ENCODE measurements at regions not wholly inside any gene's neighbourhood (a gene's known extent, or its start where the extent isn't known, plus 50 kb on each side); places are given as distances from the start of the nearest gene placed in this dataset.

DNA sequence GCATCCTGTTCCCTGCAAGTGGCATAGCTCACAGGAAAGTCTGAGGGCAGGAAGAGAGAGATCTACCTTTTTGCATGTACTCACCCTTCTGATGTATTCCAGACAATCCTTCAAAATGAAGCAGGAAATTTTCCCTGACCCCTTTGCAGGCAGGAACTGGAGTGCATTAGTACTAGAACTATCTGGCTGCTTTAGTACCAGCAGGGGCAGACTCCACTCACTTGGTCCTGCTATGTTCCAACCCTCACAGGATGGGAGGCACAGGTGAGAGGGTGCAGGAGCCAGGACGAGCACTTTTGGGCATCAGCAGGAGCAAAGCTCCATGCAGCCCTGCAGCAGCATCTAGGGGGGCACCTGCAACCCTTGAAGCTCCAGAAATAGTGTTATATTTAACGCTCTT is 116.3 kb upstream of the IGF1 start:
- ChIA-PET POLR2A (no interaction called here), CTCF (no interaction called here)
- no peak overlapping the region for H3K4me3 ChIP-seq (ENCODE audit: low read depth in 2 of 2, low read length in 2 of 2)
- H3K9me3 ChIP-seq (ENCODE audit: control insufficient read depth, insufficient read depth, low read depth, low read length), result no peaks in the 10 kb centered on the region
- no peaks in the 10 kb centered on the region for H3K27me3 ChIP-seq (ENCODE audit: control insufficient read depth, insufficient read depth, low read length)
- TF ChIP-seq, protein P1, sequence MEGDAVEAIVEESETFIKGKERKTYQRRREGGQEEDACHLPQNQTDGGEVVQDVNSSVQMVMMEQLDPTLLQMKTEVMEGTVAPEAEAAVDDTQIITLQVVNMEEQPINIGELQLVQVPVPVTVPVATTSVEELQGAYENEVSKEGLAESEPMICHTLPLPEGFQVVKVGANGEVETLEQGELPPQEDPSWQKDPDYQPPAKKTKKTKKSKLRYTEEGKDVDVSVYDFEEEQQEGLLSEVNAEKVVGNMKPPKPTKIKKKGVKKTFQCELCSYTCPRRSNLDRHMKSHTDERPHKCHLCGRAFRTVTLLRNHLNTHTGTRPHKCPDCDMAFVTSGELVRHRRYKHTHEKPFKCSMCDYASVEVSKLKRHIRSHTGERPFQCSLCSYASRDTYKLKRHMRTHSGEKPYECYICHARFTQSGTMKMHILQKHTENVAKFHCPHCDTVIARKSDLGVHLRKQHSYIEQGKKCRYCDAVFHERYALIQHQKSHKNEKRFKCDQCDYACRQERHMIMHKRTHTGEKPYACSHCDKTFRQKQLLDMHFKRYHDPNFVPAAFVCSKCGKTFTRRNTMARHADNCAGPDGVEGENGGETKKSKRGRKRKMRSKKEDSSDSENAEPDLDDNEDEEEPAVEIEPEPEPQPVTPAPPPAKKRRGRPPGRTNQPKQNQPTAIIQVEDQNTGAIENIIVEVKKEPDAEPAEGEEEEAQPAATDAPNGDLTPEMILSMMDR (IDR thresholded peaks at IDR 0.05), result no peak
- in situ Hi-C loops (cut with HindIII; ENCODE audit: low pct_unique_long_range_greater_than_20kb, low sequenced_read_pairs) (no loop called here), intact Hi-C loops (cut with micrococcal nuclease; ENCODE audit: unreplicated experiment) (no loop called here)
- ATAC-seq, result no peak
- H3K27ac ChIP-seq (ENCODE audit: low read length), result no peak overlapping the region
- no peak for DNase-seq (ENCODE audit: low read depth, low spot score)
- no peaks in the 10 kb centered on the region for H3K36me3 ChIP-seq (ENCODE audit: control insufficient read depth, insufficient read depth, low read length)
- BruUV-seq (replicated peaks), result no TSS peak
- no peaks in the 10 kb centered on the region for H3K4me1 ChIP-seq (ENCODE audit: control insufficient read depth, insufficient read depth, low read length)

DNA sequence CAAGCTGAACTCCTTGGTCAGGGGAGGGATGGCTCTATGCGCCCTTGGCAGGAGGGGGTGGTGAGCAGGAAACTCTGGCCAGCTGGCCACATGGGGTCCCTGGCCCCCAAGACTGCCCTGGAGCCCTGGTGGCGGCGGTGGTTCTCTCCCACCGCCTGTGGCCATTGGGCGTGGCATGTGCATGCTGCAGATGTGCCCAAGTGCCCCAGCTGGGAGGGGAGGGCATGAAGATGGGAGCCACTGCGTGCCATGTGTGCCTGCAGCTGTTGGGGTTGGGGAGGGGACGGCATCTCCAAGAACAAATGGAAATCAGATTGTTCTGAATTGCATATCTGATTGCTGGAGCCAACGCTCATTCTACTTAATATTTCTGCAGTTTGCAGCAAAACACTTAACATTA is 115.7 kb upstream of the IGF1 start:
- in situ Hi-C loops (cut with HindIII; ENCODE audit: low pct_unique_long_range_greater_than_20kb, low sequenced_read_pairs) (no loop called here), intact Hi-C loops (cut with micrococcal nuclease; ENCODE audit: unreplicated experiment) (no loop called here)
- Histone ChIP-seq H3K4me3 (ENCODE audit: low read depth in 2 of 2, low read length in 2 of 2) (no peak overlapping the region), H3K36me3 (ENCODE audit: control insufficient read depth, insufficient read depth, low read length) (no peaks in the 10 kb centered on the region), H3K9me3 (ENCODE audit: control insufficient read depth, insufficient read depth, low read depth, low read length) (no peaks in the 10 kb centered on the region), H3K27ac (ENCODE audit: low read length) (no peak overlapping the region), H3K4me1 (ENCODE audit: control insufficient read depth, insufficient read depth, low read length) (no peaks in the 10 kb centered on the region), H3K27me3 (ENCODE audit: control insufficient read depth, insufficient read depth, low read length) (no peaks in the 10 kb centered on the region)
- DNase-seq (ENCODE audit: low read depth, low spot score), result no peak
- ATAC-seq, result no peak
- no TSS peak for BruUV-seq (replicated peaks)
- TF ChIP-seq POLR2AphosphoS5 (IDR thresholded peaks at IDR 0.05; ENCODE audit: low read depth, low read length), result no peak
- TF ChIP-seq, protein P1 (IDR thresholded peaks at IDR 0.05), result no peak
- TF ChIP-seq TCF7L2 (IDR thresholded peaks at IDR 0.05; ENCODE audit: low read depth, low read length), result no peak
- no peak for TF ChIP-seq SIN3A (IDR thresholded peaks at IDR 0.05; ENCODE audit: borderline replicate concordance, insufficient read depth, low read depth, low read length)
- ChIA-PET CTCF (no interaction called here), POLR2A (no interaction called here)

DNA sequence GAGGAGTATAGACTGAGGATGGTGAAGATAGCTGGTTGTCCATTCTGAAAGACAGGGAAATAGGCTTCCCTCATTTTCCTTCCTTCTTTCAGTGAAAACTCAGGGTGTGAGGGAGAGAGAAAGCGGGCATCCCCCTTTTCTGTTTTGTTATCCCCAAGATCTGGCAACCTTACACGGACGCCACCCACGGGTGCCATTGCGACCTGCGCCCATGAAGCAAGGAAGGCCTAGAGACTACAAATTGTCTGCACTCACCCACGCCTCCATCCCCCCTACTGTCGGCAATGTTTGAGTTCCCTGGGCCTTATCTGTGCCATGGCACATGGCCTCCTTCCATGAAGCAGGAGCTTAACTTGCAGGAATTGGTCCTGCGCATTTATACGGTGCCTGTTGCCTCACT is 115.0 kb upstream of the IGF1 start:
- BruUV-seq (replicated peaks), result no TSS peak
- no peak for TF ChIP-seq TCF7L2 (IDR thresholded peaks at IDR 0.05; ENCODE audit: low read depth, low read length)
- TF ChIP-seq, protein P2, sequence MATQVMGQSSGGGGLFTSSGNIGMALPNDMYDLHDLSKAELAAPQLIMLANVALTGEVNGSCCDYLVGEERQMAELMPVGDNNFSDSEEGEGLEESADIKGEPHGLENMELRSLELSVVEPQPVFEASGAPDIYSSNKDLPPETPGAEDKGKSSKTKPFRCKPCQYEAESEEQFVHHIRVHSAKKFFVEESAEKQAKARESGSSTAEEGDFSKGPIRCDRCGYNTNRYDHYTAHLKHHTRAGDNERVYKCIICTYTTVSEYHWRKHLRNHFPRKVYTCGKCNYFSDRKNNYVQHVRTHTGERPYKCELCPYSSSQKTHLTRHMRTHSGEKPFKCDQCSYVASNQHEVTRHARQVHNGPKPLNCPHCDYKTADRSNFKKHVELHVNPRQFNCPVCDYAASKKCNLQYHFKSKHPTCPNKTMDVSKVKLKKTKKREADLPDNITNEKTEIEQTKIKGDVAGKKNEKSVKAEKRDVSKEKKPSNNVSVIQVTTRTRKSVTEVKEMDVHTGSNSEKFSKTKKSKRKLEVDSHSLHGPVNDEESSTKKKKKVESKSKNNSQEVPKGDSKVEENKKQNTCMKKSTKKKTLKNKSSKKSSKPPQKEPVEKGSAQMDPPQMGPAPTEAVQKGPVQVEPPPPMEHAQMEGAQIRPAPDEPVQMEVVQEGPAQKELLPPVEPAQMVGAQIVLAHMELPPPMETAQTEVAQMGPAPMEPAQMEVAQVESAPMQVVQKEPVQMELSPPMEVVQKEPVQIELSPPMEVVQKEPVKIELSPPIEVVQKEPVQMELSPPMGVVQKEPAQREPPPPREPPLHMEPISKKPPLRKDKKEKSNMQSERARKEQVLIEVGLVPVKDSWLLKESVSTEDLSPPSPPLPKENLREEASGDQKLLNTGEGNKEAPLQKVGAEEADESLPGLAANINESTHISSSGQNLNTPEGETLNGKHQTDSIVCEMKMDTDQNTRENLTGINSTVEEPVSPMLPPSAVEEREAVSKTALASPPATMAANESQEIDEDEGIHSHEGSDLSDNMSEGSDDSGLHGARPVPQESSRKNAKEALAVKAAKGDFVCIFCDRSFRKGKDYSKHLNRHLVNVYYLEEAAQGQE (IDR thresholded peaks at IDR 0.05; ENCODE audit: insufficient read depth in 1 of 2, low read depth in 2 of 2, low read length in 1 of 2), result no peak
- no peak for TF ChIP-seq SIN3A (IDR thresholded peaks at IDR 0.05; ENCODE audit: borderline replicate concordance, insufficient read depth, low read depth, low read length)
- TF ChIP-seq, protein P1 (IDR thresholded peaks at IDR 0.05), result no peak
- TF ChIP-seq POLR2AphosphoS5 (IDR thresholded peaks at IDR 0.05; ENCODE audit: low read depth, low read length), result no peak
- in situ Hi-C loops (cut with HindIII; ENCODE audit: low pct_unique_long_range_greater_than_20kb, low sequenced_read_pairs) (no loop called here), intact Hi-C loops (cut with micrococcal nuclease; ENCODE audit: unreplicated experiment) (no loop called here)
- H3K27me3 ChIP-seq (ENCODE audit: control insufficient read depth, insufficient read depth, low read length), result no peaks in the 10 kb centered on the region
- H3K36me3 ChIP-seq (ENCODE audit: control insufficient read depth, insufficient read depth, low read length), result no peaks in the 10 kb centered on the region
- POLR2A ChIA-PET, result no interaction called here
- H3K4me1 ChIP-seq (ENCODE audit: control insufficient read depth, insufficient read depth, low read length), result no peaks in the 10 kb centered on the region
- no peak for ATAC-seq
- no peak for DNase-seq (ENCODE audit: low read depth, low spot score)
- H3K27ac ChIP-seq (ENCODE audit: low read length), result no peak overlapping the region
- CTCF ChIA-PET, result no interaction called here
- no peak overlapping the region for H3K4me3 ChIP-seq (ENCODE audit: low read depth in 2 of 2, low read length in 2 of 2)
- H3K9me3 ChIP-seq (ENCODE audit: control insufficient read depth, insufficient read depth, low read depth, low read length), result no peaks in the 10 kb centered on the region
